ENCODE measurements at regions not wholly inside any gene's neighbourhood (a gene's known extent, or its start where the extent isn't known, plus 50 kb on each side); places are given as distances from the start of the nearest gene placed in this dataset.
"Not testable (repeated sequence)": the region's sequence is repeated elsewhere in the genome, so short reads cannot be mapped to it uniquely, and the experiment has no call there.

- DNase-seq (ENCODE audit: low read depth), result no peak
Observed at GRCh38 chr6:113202852-113203714, 654.1 kb upstream of the MARCKS start.

- no peak for DNase-seq (ENCODE audit: low read depth)
Observed at GRCh38 chr6:113203715-113204110, 653.4 kb upstream of the MARCKS start.

GRCh38 chr6:113205553-113205952 is 651.6 kb upstream of the MARCKS start:
- DNase-seq (ENCODE audit: low read depth), result no peak

- DNase-seq (ENCODE audit: low read depth), result no peak
Observed at GRCh38 chr6:113208726-113209125, 648.4 kb upstream of the MARCKS start.

- DNase-seq (ENCODE audit: low read depth), result no peak
Observed at GRCh38 chr6:113209315-113209714, 647.8 kb upstream of the MARCKS start.

GRCh38 chr6:113211170-113211569 is 646.0 kb upstream of the MARCKS start:
- DNase-seq (ENCODE audit: low read depth), result no peak

- no peak for DNase-seq (ENCODE audit: low read depth)
Observed at GRCh38 chr6:113219783-113220182, 637.4 kb upstream of the MARCKS start.

- DNase-seq (ENCODE audit: low read depth), result no peak
Observed at GRCh38 chr6:113220832-113221231, 636.3 kb upstream of the MARCKS start.

GRCh38 chr6:113221850-113222249 is 635.3 kb upstream of the MARCKS start:
- no peak for DNase-seq (ENCODE audit: low read depth)

- no peak for DNase-seq (ENCODE audit: low read depth)
Observed at GRCh38 chr6:113246186-113246585, 611.0 kb upstream of the MARCKS start.

GRCh38 chr6:113248532-113248931 is 608.6 kb upstream of the MARCKS start:
- no peak for DNase-seq (ENCODE audit: low read depth)

GRCh38 chr6:113254194-113254593 is 603.0 kb upstream of the MARCKS start:
- DNase-seq (ENCODE audit: low read depth), result not testable (repeated sequence)

- DNase-seq (ENCODE audit: low read depth), result no peak
Observed at GRCh38 chr6:113258771-113259170, 598.4 kb upstream of the MARCKS start.

GRCh38 chr6:113271437-113271836 is 585.7 kb upstream of the MARCKS start:
- peak; percentile 93 for DNase-seq (ENCODE audit: low read depth)

- no peak for DNase-seq (ENCODE audit: low read depth)
Observed at GRCh38 chr6:113276601-113277000, 580.5 kb upstream of the MARCKS start.

- no peak for DNase-seq (ENCODE audit: low read depth)
Observed at GRCh38 chr6:113277111-113277510, 580.0 kb upstream of the MARCKS start.

GRCh38 chr6:113281014-113281413 is 576.1 kb upstream of the MARCKS start:
- DNase-seq (ENCODE audit: low read depth), result no peak

- DNase-seq (ENCODE audit: low read depth), result no peak
Observed at GRCh38 chr6:113281431-113281830, 575.7 kb upstream of the MARCKS start.

- no peak for DNase-seq (ENCODE audit: low read depth)
Observed at GRCh38 chr6:113287396-113287795, 569.7 kb upstream of the MARCKS start.

GRCh38 chr6:113288409-113288808 is 568.7 kb upstream of the MARCKS start:
- DNase-seq (ENCODE audit: low read depth), result no peak

- no peak for DNase-seq (ENCODE audit: low read depth)
Observed at GRCh38 chr6:113289166-113289565, 568.0 kb upstream of the MARCKS start.

- DNase-seq (ENCODE audit: low read depth), result no peak
Observed at GRCh38 chr6:113290684-113291083, 566.5 kb upstream of the MARCKS start.

GRCh38 chr6:113291751-113292445 is 565.2 kb upstream of the MARCKS start:
- DNase-seq (ENCODE audit: low read depth), result peak; percentile 41

All from stromal cell of bone marrow (primary cell).